ENCODE measurements at regions not wholly inside any gene's neighbourhood (a gene's known extent, or its start where the extent isn't known, plus 50 kb on each side); places are given as distances from the start of the nearest gene placed in this dataset.

- TF ChIP-seq ELF4 (IDR thresholded peaks at IDR 0.05): no peak
- no peak for TF ChIP-seq SUZ12 (IDR thresholded peaks at IDR 0.05)
- no peak for TF ChIP-seq BHLHE40 (IDR thresholded peaks at IDR 0.05; ENCODE audit: borderline replicate concordance)
Observed at GRCh38 chr4:157443537-157443936, 223.0 kb downstream of the GRIA2 start.
